ENCODE measurements at regions not wholly inside any gene's neighbourhood (a gene's known extent, or its start where the extent isn't known, plus 50 kb on each side); places are given as distances from the start of the nearest gene placed in this dataset.

- DNase-seq (ENCODE audit: extremely low read depth, low read depth), result no peak
- no peak for TF ChIP-seq CTCF (IDR thresholded peaks at IDR 0.05; ENCODE audit: low read depth, low read length)
Observed at GRCh38 chr2:236855176-236855865, 230.4 kb upstream of the COPS8 start.

GRCh38 chr2:236855866-236856847, 229.5 kb upstream of the COPS8 start:
- TF ChIP-seq CTCF (IDR thresholded peaks at IDR 0.05; ENCODE audit: low read depth, low read length), result no peak
- no peak for DNase-seq (ENCODE audit: extremely low read depth, low read depth)

- TF ChIP-seq CTCF (IDR thresholded peaks at IDR 0.05; ENCODE audit: low read depth, low read length), result no peak
- no peak for DNase-seq (ENCODE audit: extremely low read depth, low read depth)
Observed at GRCh38 chr2:236856848-236857235, 228.8 kb upstream of the COPS8 start.

- no peak for DNase-seq (ENCODE audit: extremely low read depth, low read depth)
- no peak for TF ChIP-seq CTCF (IDR thresholded peaks at IDR 0.05; ENCODE audit: low read depth, low read length)
Observed at GRCh38 chr2:236857246-236857645, 228.4 kb upstream of the COPS8 start.

GRCh38 chr2:236857781-236858180, 227.9 kb upstream of the COPS8 start:
- no peak for TF ChIP-seq CTCF (IDR thresholded peaks at IDR 0.05; ENCODE audit: low read depth, low read length)
- DNase-seq (ENCODE audit: extremely low read depth, low read depth), result no peak

- no peak for TF ChIP-seq CTCF (IDR thresholded peaks at IDR 0.05; ENCODE audit: low read depth, low read length)
- DNase-seq (ENCODE audit: extremely low read depth, low read depth), result no peak
Observed at GRCh38 chr2:236858661-236859060, 227.0 kb upstream of the COPS8 start.

GRCh38 chr2:236859908-236860307, 225.8 kb upstream of the COPS8 start:
- TF ChIP-seq CTCF (IDR thresholded peaks at IDR 0.05; ENCODE audit: low read depth, low read length), result no peak
- DNase-seq (ENCODE audit: extremely low read depth, low read depth), result no peak

Measured in AG09319 (cell line).